Keratinocyte (primary cell): ENCODE measurements at regions not wholly inside any gene's neighbourhood (a gene's known extent, or its start where the extent isn't known, plus 50 kb on each side); places are given as distances from the start of the nearest gene placed in this dataset.

Experiments used
- DNase-seq: peaks from one replicate; pipeline ENCODE4 v3.0.0-alpha.2; 2011; ENCODE audit warnings: low read depth, missing footprints, low spot score
- FAIRE-seq: peaks from 2 replicates; lab custom pipeline; 2011; peaks lifted over from hg19 to GRCh38; lab: Jason Lieb, UNC
- H2AFZ ChIP-seq: 2 replicates; pipeline ENCODE4 v1.6.0; 2012; ENCODE audit warnings: low read length, control low read depth, inconsistent platforms; ENCODE audit not compliant: control insufficient read depth
- H3K27ac ChIP-seq: 2 replicates; pipeline ENCODE4 v1.5.1; 2011; ENCODE audit warnings: low read length; ENCODE audit not compliant: control insufficient read depth, insufficient read depth
- H3K27me3 ChIP-seq: 3 replicates; pipeline ENCODE4 v1.6.0; 2011; ENCODE audit warnings: low read length; ENCODE audit not compliant: control insufficient read depth, insufficient read depth; ENCODE audit errors: extremely low read depth
- H3K36me3 ChIP-seq, 2 experiments: 2 replicates in 1 of 2; 3 replicates in 1 of 2; pipeline ENCODE4 v1.5.1; 2011; ENCODE audit warnings: low read length in 2 of 2, mild to moderate bottlenecking in 1 of 2; ENCODE audit not compliant: control insufficient read depth in 2 of 2, insufficient read depth in 2 of 2; ENCODE audit errors: extremely low read depth in 1 of 2
- H3K4me1 ChIP-seq: 3 replicates; pipeline ENCODE4 v1.5.1; 2011; ENCODE audit warnings: low read length; ENCODE audit not compliant: control insufficient read depth, insufficient read depth; ENCODE audit errors: extremely low read depth
- H3K4me2 ChIP-seq: 3 replicates; pipeline ENCODE4 v1.6.0; 2011; ENCODE audit warnings: low read depth, low read length; ENCODE audit not compliant: control insufficient read depth, insufficient read depth; ENCODE audit errors: extremely low read depth
- H3K4me3 ChIP-seq, 3 experiments: fragments of 200-600 bp in 1 of 3; sonication (generic) in 1 of 3; 2 replicates in 2 of 3; 3 replicates in 1 of 3; pipeline ENCODE4 v1.5.1; 2011 to 2016; ENCODE audit warnings: low read length in 3 of 3, mild to moderate bottlenecking in 3 of 3, control low read depth in 2 of 3, inconsistent platforms in 1 of 3, low read depth in 1 of 3, mixed read lengths in 1 of 3, mixed run types in 1 of 3, moderate library complexity in 1 of 3; ENCODE audit not compliant: control insufficient read depth in 2 of 3, insufficient read depth in 2 of 3; ENCODE audit errors: extremely low read depth in 1 of 3
- H3K79me2 ChIP-seq: 2 replicates; pipeline ENCODE4 v1.6.0; 2012; ENCODE audit warnings: low read length; ENCODE audit not compliant: control insufficient read depth, insufficient read depth
- H3K9ac ChIP-seq: 3 replicates; pipeline ENCODE4 v1.6.0; 2011; ENCODE audit warnings: low read length; ENCODE audit not compliant: control insufficient read depth, insufficient read depth; ENCODE audit errors: extremely low read depth
- H3K9me1 ChIP-seq: 3 replicates; pipeline ENCODE4 v1.6.0; 2011; ENCODE audit warnings: low read length; ENCODE audit not compliant: control insufficient read depth, insufficient read depth; ENCODE audit errors: extremely low read depth
- H3K9me3 ChIP-seq: 2 replicates; pipeline ENCODE4 v1.5.1; 2012; ENCODE audit warnings: low read depth, low read length; ENCODE audit not compliant: control insufficient read depth
- H4K20me1 ChIP-seq: 3 replicates; pipeline ENCODE4 v1.6.0; 2011; ENCODE audit warnings: low read length; ENCODE audit not compliant: control insufficient read depth, insufficient read depth; ENCODE audit errors: extremely low read depth
- EZH2 ChIP-seq: IDR thresholded peaks from one replicate; pipeline ENCODE4 v1.6.1; 2012; ENCODE audit warnings: inconsistent platforms, mild to moderate bottlenecking, low read length, moderate library complexity
- dilution Hi-C: fragments of 300-500 bp; cut with MboI; formaldehyde crosslinking; loops from one replicate; pipeline ENCODE4 v1.7.0; 2020; ENCODE audit warnings: low sequenced_read_pairs; ENCODE audit not compliant: extremely low pct_ligation_motif_present
- TF ChIP-seq, protein P1 (sequence below), 3 experiments: IDR thresholded peaks in 1 of 3; conservative IDR thresholded peaks in 1 of 3; optimal IDR thresholded peaks in 1 of 3; 2 replicates in 2 of 3; 3 replicates in 1 of 3; pipeline versions ENCODE3 to v1.5.1; 2011; ENCODE audit warnings: low read length in 3 of 3, mild to moderate bottlenecking in 3 of 3, moderate library complexity in 2 of 3, control low read depth in 1 of 3, inconsistent platforms in 1 of 3; ENCODE audit not compliant: insufficient read depth in 2 of 3; ENCODE audit errors: extremely low read depth in 1 of 3

DNA sequence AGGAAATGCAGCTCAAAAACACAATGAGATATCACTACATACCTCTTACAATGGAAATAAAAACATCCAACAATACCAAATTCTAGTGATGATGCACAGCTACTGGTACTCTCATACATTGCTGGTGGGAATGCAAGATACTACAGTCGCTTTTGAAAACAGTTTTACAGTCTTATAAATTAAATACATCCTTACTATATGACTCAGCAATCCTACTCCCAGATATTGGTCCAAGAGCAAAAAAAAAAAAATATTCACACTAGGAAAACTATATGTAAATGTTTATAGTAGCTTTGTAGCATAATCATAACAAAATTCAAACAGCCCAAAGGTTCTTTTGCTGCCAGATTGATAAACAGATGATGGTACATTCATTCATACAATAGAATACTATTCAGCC, 217.4 kb upstream of the FAM83B start:
- Histone ChIP-seq H3K27me3 (no peaks in the 10 kb centered on the region), H3K9ac (no peak overlapping the region), H3K79me2 (no peaks in the 10 kb centered on the region), H3K4me1 (no peaks in the 10 kb centered on the region), H3K4me3 (no peak overlapping the region), H3K9me3 (no peaks in the 10 kb centered on the region), H3K27ac (no peak overlapping the region), H2AFZ (no peak overlapping the region), H3K36me3 (no peaks in the 10 kb centered on the region), H3K4me2 (no peak overlapping the region), H3K9me1 (no peaks in the 10 kb centered on the region), H4K20me1 (no peaks in the 10 kb centered on the region)
- no peak for DNase-seq
- no peak for TF ChIP-seq EZH2
- TF ChIP-seq, protein P1, sequence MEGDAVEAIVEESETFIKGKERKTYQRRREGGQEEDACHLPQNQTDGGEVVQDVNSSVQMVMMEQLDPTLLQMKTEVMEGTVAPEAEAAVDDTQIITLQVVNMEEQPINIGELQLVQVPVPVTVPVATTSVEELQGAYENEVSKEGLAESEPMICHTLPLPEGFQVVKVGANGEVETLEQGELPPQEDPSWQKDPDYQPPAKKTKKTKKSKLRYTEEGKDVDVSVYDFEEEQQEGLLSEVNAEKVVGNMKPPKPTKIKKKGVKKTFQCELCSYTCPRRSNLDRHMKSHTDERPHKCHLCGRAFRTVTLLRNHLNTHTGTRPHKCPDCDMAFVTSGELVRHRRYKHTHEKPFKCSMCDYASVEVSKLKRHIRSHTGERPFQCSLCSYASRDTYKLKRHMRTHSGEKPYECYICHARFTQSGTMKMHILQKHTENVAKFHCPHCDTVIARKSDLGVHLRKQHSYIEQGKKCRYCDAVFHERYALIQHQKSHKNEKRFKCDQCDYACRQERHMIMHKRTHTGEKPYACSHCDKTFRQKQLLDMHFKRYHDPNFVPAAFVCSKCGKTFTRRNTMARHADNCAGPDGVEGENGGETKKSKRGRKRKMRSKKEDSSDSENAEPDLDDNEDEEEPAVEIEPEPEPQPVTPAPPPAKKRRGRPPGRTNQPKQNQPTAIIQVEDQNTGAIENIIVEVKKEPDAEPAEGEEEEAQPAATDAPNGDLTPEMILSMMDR (optimal IDR thresholded peaks at IDR 0.05 in 1 of 3, IDR thresholded peaks at IDR 0.05 in 1 of 3, conservative IDR thresholded peaks at IDR 0.05 in 1 of 3; ENCODE audit: extremely low read depth in 1 of 3, insufficient read depth in 2 of 3, low read length in 3 of 3), result no peak
- no peak for FAIRE-seq
- dilution Hi-C loops, result no loop called here

DNA sequence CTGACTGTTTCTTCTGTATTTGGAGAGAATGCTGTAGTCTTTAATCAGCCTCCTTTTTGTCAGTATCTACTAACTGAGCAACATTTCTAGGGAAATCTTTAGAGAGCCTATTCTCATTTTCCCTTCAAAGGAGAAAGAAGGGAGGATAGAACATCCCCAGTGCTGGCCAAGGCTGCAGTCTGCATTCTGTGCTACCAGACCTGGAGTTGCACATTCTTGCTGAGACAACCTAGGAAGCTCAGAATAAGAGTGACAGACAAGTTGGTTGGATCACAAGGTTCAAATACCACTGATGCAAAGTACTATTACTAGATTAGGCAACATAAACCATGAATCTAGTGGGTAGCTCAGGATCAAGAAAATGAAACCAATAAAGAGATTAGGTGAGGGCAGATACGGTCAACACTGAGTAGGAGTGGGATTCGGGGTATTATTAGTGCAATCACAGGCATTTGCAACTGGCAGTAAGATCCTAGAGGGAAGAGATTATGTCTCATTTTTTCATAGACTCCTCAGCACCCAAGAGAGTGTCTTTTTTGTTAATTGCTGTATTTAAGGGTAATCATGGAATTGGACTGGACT, 213.5 kb upstream of the FAM83B start:
- no peaks in the 10 kb centered on the region for H3K4me1 ChIP-seq
- H3K9ac ChIP-seq, result no peak overlapping the region
- H3K36me3 ChIP-seq, result no peaks in the 10 kb centered on the region
- no peaks in the 10 kb centered on the region for H3K9me1 ChIP-seq
- DNase-seq, result no peak
- FAIRE-seq, result no peak
- dilution Hi-C loops, result no loop called here
- no peak overlapping the region for H3K4me2 ChIP-seq
- no peaks in the 10 kb centered on the region for H3K79me2 ChIP-seq
- H4K20me1 ChIP-seq, result no peaks in the 10 kb centered on the region
- no peaks in the 10 kb centered on the region for H3K9me3 ChIP-seq
- TF ChIP-seq, protein P1 (optimal IDR thresholded peaks at IDR 0.05 in 1 of 3, IDR thresholded peaks at IDR 0.05 in 1 of 3, conservative IDR thresholded peaks at IDR 0.05 in 1 of 3; ENCODE audit: extremely low read depth in 1 of 3, insufficient read depth in 2 of 3, low read length in 3 of 3), result no peak
- TF ChIP-seq EZH2, result no peak
- H3K27me3 ChIP-seq, result no peaks in the 10 kb centered on the region
- no peak overlapping the region for H3K27ac ChIP-seq
- no peak overlapping the region for H3K4me3 ChIP-seq
- no peak overlapping the region for H2AFZ ChIP-seq
